Testis (tissue), 2 donors: ENCODE measurements at regions not wholly inside any gene's neighbourhood (a gene's known extent, or its start where the extent isn't known, plus 50 kb on each side); places are given as distances from the start of the nearest gene placed in this dataset.

Experiments used
- DNase-seq: peaks from one replicate; pipeline ENCODE4 v3.0.0-alpha.2; 2019
- H3K27ac ChIP-seq, 2 donors: fragments of 200-600 bp; sonication (generic); one replicate each; pipeline ENCODE4 v1.5.1; 2019
- H3K27me3 ChIP-seq: fragments of 200-600 bp; sonication (generic); one replicate; pipeline ENCODE4 v1.5.1; 2019
- H3K36me3 ChIP-seq: fragments of 200-600 bp; sonication (generic); one replicate; pipeline ENCODE4 v1.5.1; 2017; ENCODE audit warnings: low read depth; ENCODE audit errors: missing control alignments
- H3K4me1 ChIP-seq: fragments of 200-600 bp; sonication (generic); one replicate; pipeline ENCODE4 v1.5.1; 2019
- H3K4me3 ChIP-seq, 2 donors: fragments of 200-600 bp; sonication (generic); one replicate each; pipeline ENCODE4 v1.5.1; 2017 to 2019
- H3K9me3 ChIP-seq: fragments of 200-600 bp; sonication (generic); one replicate; pipeline ENCODE4 v1.5.1; 2017
- CTCF ChIP-seq, 3 experiments: fragments of 450-650 bp in 2 of 3; fragments of 200-600 bp in 1 of 3; sonication (generic) in 1 of 3; IDR thresholded peaks; one replicate each; pipeline ENCODE4 v1.5.1; 2016 to 2019; ENCODE audit warnings: antibody characterized with exemption in 3 of 3, mild to moderate bottlenecking in 2 of 3, moderate library complexity in 1 of 3
- POLR2A ChIP-seq: fragments of 450-650 bp; IDR thresholded peaks from one replicate; pipeline ENCODE4 v1.6.1; 2017; ENCODE audit warnings: antibody characterized with exemption, mild to moderate bottlenecking, moderate library complexity
- WGBS, 2 donors: methylation state at CpG; one replicate each; pipeline ENCODE4 v1.1.5; 2018; 5-methylcytosine and 5-hydroxymethylcytosine counted together
- intact Hi-C: fragments of 100-400 bp; cut with DNase I; formaldehyde crosslinking; loops from one replicate; pipeline ENCODE4 v1.15.1; 2023; ENCODE audit warnings: low total_unique reads

- Histone ChIP-seq H3K36me3 (no peaks in the 10 kb centered on the region), H3K27ac (no peak overlapping the region), H3K27me3 (no peaks in the 10 kb centered on the region), H3K4me3 (no peak overlapping the region), H3K9me3 (no peaks in the 10 kb centered on the region), H3K4me1 (no peaks in the 10 kb centered on the region)
- WGBS, 2 donors: 90 to 93% methylated on average over 6 of the region's 6 CpGs
- intact Hi-C loops: no loop called here
- TF ChIP-seq POLR2A (no peak), CTCF (IDR thresholded peaks at IDR 0.05) (no peak)
- no peak for DNase-seq
Observed at GRCh38 chr18:10351219-10351818, 103.1 kb upstream of the APCDD1 start.

DNA sequence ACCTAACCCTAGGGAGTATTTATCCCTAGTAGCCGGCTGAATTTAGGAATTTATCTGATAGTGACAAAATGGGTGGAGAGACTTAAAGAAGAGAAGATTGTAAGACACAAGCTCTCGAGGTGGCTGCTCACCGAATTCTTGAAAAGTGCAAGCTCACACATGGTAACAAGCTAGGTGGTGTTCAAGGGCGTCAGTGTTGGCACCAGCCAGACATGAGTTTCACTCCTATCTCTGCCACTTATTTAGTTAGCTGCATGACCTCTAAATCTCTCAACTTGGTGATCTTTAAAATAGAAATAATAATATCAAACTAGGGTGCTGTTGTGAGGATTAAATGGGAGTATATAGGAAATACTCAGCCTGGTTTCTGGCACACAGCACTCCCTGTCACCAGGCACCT, 102.6 kb upstream of the APCDD1 start:
- Histone ChIP-seq H3K9me3 (no peaks in the 10 kb centered on the region), H3K27ac (no peak overlapping the region), H3K4me1 (no peaks in the 10 kb centered on the region), H3K36me3 (no peaks in the 10 kb centered on the region), H3K27me3 (no peaks in the 10 kb centered on the region), H3K4me3 (no peak overlapping the region)
- WGBS, 2 donors: 83 to 96% methylated on average over 4 of the region's 4 CpGs
- intact Hi-C loops: no loop called here
- TF ChIP-seq CTCF (IDR thresholded peaks at IDR 0.05) (no peak), POLR2A (no peak)
- no peak for DNase-seq

DNA sequence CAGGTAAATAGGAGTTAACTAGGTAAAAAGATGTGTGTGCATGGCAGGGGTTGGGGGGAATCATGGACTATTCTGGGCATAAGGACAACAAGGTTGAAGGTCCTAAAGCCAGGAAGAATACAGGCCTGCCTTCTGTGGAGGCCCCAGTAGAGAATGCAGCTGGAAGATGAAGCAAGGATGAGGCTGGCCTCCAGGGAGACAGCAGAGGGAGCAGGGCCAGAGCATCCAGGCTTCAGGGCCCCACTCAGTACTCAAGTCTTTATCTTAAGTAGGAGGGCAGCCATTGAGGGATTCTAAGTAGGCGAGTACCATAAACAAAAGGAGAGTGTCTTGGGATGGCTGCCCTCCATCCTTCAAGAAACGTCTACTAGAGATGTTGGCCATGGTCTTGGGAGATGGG, 101.8 kb upstream of the APCDD1 start:
- Histone ChIP-seq H3K27me3 (no peaks in the 10 kb centered on the region), H3K4me3 (no peak overlapping the region), H3K27ac (no peak overlapping the region), H3K9me3 (no peaks in the 10 kb centered on the region), H3K4me1 (no peaks in the 10 kb centered on the region), H3K36me3 (no peaks in the 10 kb centered on the region)
- intact Hi-C loops: no loop called here
- WGBS, 2 donors: 98% methylated on average over 2 of the region's 2 CpGs
- TF ChIP-seq CTCF (IDR thresholded peaks at IDR 0.05) (no peak), POLR2A (no peak)
- DNase-seq: no peak

DNA sequence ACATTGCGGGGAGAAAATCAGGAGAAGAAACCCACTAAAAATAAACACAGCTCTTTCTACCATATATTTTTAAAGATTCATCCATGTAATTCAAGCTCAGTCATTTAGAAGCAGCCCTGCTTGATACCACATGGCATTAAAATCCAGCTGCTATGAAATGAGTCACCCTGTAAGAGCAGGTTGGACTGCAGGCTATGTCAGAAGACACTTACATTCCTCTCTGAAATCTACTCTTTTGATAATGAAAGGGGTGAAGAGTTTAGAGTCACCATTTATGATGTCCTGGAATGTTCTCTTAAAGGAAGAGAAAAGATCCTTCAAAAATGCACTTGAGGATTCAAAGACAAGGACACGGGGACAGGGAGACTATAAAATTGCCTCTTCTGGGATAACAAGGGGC, 100.6 kb upstream of the APCDD1 start:
- no peak for DNase-seq
- H3K4me1 ChIP-seq: no peaks in the 10 kb centered on the region
- 77% methylated on average over 2 of the region's 2 CpGs for WGBS, 2 donors
- TF ChIP-seq POLR2A (no peak), CTCF (IDR thresholded peaks at IDR 0.05) (no peak)
- no peak overlapping the region for H3K4me3 ChIP-seq
- intact Hi-C loops: no loop called here
- no peaks in the 10 kb centered on the region for H3K9me3 ChIP-seq
- no peaks in the 10 kb centered on the region for H3K36me3 ChIP-seq
- H3K27ac ChIP-seq: no peak overlapping the region
- H3K27me3 ChIP-seq: no peaks in the 10 kb centered on the region

DNA sequence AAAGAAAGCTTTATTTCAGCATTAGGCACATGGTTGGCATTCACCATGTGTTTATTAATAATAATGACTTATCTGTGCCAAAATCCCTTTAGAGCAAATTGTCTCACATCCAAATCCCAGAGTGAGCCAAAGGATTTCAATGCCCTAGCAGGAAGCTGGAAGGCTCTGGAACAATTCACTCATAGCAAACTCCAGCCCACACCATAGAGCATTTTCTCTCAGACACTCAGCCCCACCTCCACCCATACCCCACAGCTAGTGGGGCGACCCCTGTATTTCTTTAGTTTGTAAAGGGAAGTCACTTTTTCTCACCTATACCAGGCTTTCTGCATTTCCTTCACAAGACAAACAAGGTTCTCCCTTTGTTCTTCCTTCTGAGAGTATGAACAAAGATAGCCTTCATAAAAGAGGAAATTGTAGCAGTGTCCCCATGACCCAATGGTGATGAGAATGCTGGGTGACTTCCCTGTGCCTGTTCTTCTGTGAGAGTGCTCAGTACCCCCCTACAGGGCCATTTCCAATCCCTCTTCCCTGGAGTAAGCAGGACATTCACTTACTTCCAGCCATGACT, 100.1 kb upstream of the APCDD1 start:
- WGBS, 2 donors: 74 to 96% methylated on average over 1 of the region's 1 CpG
- Histone ChIP-seq H3K9me3 (no peaks in the 10 kb centered on the region), H3K27ac (no peak overlapping the region), H3K4me3 (no peak overlapping the region), H3K4me1 (no peaks in the 10 kb centered on the region), H3K27me3 (no peaks in the 10 kb centered on the region), H3K36me3 (no peaks in the 10 kb centered on the region)
- DNase-seq: no peak
- intact Hi-C loops: no loop called here
- no peak for TF ChIP-seq CTCF (IDR thresholded peaks at IDR 0.05)
- TF ChIP-seq POLR2A: no peak
